GM19043 (cell line): ENCODE measurements at regions not wholly inside any gene's neighbourhood (a gene's known extent, or its start where the extent isn't known, plus 50 kb on each side); places are given as distances from the start of the nearest gene placed in this dataset.
A peak's percentile ranks its signal among the peaks of the same experiment; 100 is the strongest.

Source experiments
- ATAC-seq: cut with Tn5 transposase; IDR thresholded peaks from one replicate; pipeline ENCODE4 v1.9.1; 2021; ENCODE audit warnings: low read depth; ENCODE audit not compliant: unreplicated experiment

- no peak for ATAC-seq
These were observed 139.2 kb upstream of the EOMES start for GRCh38 chr3:27861046-27862036.

- ATAC-seq = no peak
These were observed 143.6 kb upstream of the EOMES start for GRCh38 chr3:27865731-27866130.

- no peak for ATAC-seq
These were observed 147.0 kb upstream of the EOMES start for GRCh38 chr3:27869152-27869551.

- ATAC-seq = no peak
These were observed 155.2 kb upstream of the EOMES start for GRCh38 chr3:27877061-27878013.

- no peak for ATAC-seq
These were observed 155.9 kb upstream of the EOMES start for GRCh38 chr3:27878014-27878383.

GRCh38 chr3:27880969-27881892 lies 159.1 kb upstream of the EOMES start:
- ATAC-seq = peak; percentile 55

GRCh38 chr3:27883266-27883665 lies 161.1 kb upstream of the EOMES start:
- no peak for ATAC-seq

GRCh38 chr3:27885641-27886040 lies 163.5 kb upstream of the EOMES start:
- no peak for ATAC-seq

GRCh38 chr3:27888562-27888961 lies 166.4 kb upstream of the EOMES start:
- no peak for ATAC-seq

- ATAC-seq = no peak
These were observed 167.6 kb upstream of the EOMES start for GRCh38 chr3:27889745-27890144.

GRCh38 chr3:27900316-27900715 lies 178.2 kb upstream of the EOMES start:
- ATAC-seq = no peak

- no peak for ATAC-seq
These were observed 181.3 kb upstream of the EOMES start for GRCh38 chr3:27903446-27903845.

GRCh38 chr3:27905625-27906024 lies 183.5 kb upstream of the EOMES start:
- ATAC-seq = no peak

GRCh38 chr3:27907148-27907547 lies 185.0 kb upstream of the EOMES start:
- ATAC-seq = no peak

GRCh38 chr3:27907929-27908328 lies 185.8 kb upstream of the EOMES start:
- ATAC-seq = no peak

- ATAC-seq = no peak
These were observed 188.3 kb upstream of the EOMES start for GRCh38 chr3:27910456-27910855.

GRCh38 chr3:27914199-27914598 lies 192.1 kb upstream of the EOMES start:
- no peak for ATAC-seq

GRCh38 chr3:27923349-27924068 lies 201.4 kb upstream of the EOMES start:
- no peak for ATAC-seq

GRCh38 chr3:27927882-27928281 lies 205.8 kb upstream of the EOMES start:
- no peak for ATAC-seq
